ENCODE measurements at regions not wholly inside any gene's neighbourhood (a gene's known extent, or its start where the extent isn't known, plus 50 kb on each side); places are given as distances from the start of the nearest gene placed in this dataset.

DNA sequence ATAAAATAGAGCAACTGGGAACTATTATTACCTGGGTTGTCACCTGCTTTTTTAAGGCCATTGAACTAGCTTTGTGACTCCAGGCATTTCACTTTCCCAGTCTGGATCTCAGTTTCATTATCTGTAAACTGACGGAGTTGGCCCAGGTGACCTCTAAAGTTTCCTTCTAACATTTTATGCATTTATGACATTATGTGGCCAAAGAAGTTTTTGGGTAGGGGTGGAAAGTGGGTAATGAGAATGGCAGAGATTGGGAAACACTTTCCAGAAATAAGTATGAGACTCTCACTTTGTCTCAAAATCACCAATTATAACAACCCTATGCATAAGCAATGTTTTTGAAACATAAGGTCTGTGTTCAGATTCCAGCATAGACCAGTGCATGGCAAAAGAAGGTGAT, 99.1 kb upstream of the ARHGEF3 start:
- no peak for ATAC-seq
- H4K20me1 ChIP-seq (ENCODE audit: insufficient read depth): no peaks in the 10 kb centered on the region
- no peak overlapping the region for H2AFZ ChIP-seq (ENCODE audit: low read depth, low read length, poor library complexity, severe bottlenecking)
- TF ChIP-seq, protein P1, sequence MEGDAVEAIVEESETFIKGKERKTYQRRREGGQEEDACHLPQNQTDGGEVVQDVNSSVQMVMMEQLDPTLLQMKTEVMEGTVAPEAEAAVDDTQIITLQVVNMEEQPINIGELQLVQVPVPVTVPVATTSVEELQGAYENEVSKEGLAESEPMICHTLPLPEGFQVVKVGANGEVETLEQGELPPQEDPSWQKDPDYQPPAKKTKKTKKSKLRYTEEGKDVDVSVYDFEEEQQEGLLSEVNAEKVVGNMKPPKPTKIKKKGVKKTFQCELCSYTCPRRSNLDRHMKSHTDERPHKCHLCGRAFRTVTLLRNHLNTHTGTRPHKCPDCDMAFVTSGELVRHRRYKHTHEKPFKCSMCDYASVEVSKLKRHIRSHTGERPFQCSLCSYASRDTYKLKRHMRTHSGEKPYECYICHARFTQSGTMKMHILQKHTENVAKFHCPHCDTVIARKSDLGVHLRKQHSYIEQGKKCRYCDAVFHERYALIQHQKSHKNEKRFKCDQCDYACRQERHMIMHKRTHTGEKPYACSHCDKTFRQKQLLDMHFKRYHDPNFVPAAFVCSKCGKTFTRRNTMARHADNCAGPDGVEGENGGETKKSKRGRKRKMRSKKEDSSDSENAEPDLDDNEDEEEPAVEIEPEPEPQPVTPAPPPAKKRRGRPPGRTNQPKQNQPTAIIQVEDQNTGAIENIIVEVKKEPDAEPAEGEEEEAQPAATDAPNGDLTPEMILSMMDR (IDR thresholded peaks at IDR 0.05 in 2 of 3, conservative IDR thresholded peaks at IDR 0.05 in 1 of 3; ENCODE audit: borderline replicate concordance in 1 of 3, insufficient read depth in 1 of 3, low read depth in 2 of 3, low read length in 2 of 3): no peak
- no peak for TF ChIP-seq ZFX (IDR thresholded peaks at IDR 0.05)
- H3K79me2 ChIP-seq (ENCODE audit: insufficient read depth, low read length): no peaks in the 10 kb centered on the region
- H3K9me2 ChIP-seq (ENCODE audit: insufficient read depth): no peaks in the 10 kb centered on the region
- H3K9me3 ChIP-seq (ENCODE audit: control insufficient read depth in 1 of 2, insufficient read depth in 1 of 2, low read depth in 1 of 2, low read length in 2 of 2): no peaks in the 10 kb centered on the region
- no peak overlapping the region for H3K9ac ChIP-seq (ENCODE audit: low read length)
- no peak for DNase-seq (ENCODE audit: low read depth, low spot score)
- H3K4me1 ChIP-seq (ENCODE audit: control insufficient read depth in 1 of 2, insufficient read depth in 2 of 2, low read length in 2 of 2): peaks cover 4 to 5% of the 10 kb centered on the region in 2 experiments; a peak in 2 of 4 replicates
- POLR2A ChIA-PET: no interaction called here
- no TSS peak for BruUV-seq (replicated peaks)
- H3K36me3 ChIP-seq (ENCODE audit: control insufficient read depth in 1 of 2, insufficient read depth in 2 of 2, low read length in 2 of 2): no peaks in the 10 kb centered on the region
- no peak overlapping the region for H3K27ac ChIP-seq (ENCODE audit: low read depth, low read length)
- H3K27me3 ChIP-seq (ENCODE audit: insufficient read depth, low read length): no peaks in the 10 kb centered on the region
- H3K4me2 ChIP-seq (ENCODE audit: low read length): no peak overlapping the region
- intact Hi-C loops (cut with micrococcal nuclease): no loop called here
- CTCF ChIA-PET: no interaction called here
- RAD21 ChIA-PET (ENCODE audit: low non-redundant PET in 1 of 2, low total read pairs in 2 of 2, uncharacterized antibody in 2 of 2, unreplicated experiment in 2 of 2): no interaction called here
- no peak overlapping the region for H3K4me3 ChIP-seq (replicated peaks in 1 of 2; ENCODE audit: low read depth in 1 of 2, low read length in 2 of 2)

DNA sequence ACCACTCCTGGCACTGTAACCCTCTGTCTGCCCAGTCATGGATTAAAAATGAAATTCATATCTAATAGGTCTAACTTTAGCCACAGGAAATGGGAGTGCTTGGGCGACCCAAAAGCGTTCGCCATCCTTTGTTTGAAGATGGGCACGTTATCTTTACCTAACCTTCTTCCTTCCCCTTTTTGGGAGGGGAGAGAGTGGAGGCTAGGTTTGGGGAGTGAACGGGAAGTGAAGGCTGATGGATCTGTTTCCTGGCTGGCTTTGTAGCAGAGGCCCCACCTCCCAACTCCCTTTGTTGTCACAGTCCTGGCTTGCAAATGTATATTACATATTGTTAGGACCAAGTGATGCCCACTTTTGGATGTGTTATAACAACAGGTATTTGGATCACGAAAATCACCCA, 98.1 kb upstream of the ARHGEF3 start:
- ChIA-PET RAD21 (ENCODE audit: low non-redundant PET in 1 of 2, low total read pairs in 2 of 2, uncharacterized antibody in 2 of 2, unreplicated experiment in 2 of 2) (no interaction called here), POLR2A (no interaction called here), CTCF (no interaction called here)
- Histone ChIP-seq H3K9me3 (ENCODE audit: control insufficient read depth in 1 of 2, insufficient read depth in 1 of 2, low read depth in 1 of 2, low read length in 2 of 2) (no peaks in the 10 kb centered on the region), H3K27me3 (ENCODE audit: insufficient read depth, low read length) (no peaks in the 10 kb centered on the region), H3K9ac (ENCODE audit: low read length) (no peak overlapping the region), H3K4me2 (ENCODE audit: low read length) (no peak overlapping the region), H3K79me2 (ENCODE audit: insufficient read depth, low read length) (no peaks in the 10 kb centered on the region), H3K4me3 (replicated peaks in 1 of 2; ENCODE audit: low read depth in 1 of 2, low read length in 2 of 2) (no peak overlapping the region), H3K36me3 (ENCODE audit: control insufficient read depth in 1 of 2, insufficient read depth in 2 of 2, low read length in 2 of 2) (no peaks in the 10 kb centered on the region), H3K27ac (ENCODE audit: low read depth, low read length) (no peak overlapping the region), H3K4me1 (ENCODE audit: control insufficient read depth in 1 of 2, insufficient read depth in 2 of 2, low read length in 2 of 2) (peaks cover under 1% of the 10 kb centered on the region in 2 experiments; a peak in 2 of 4 replicates), H3K9me2 (ENCODE audit: insufficient read depth) (no peaks in the 10 kb centered on the region), H2AFZ (ENCODE audit: low read depth, low read length, poor library complexity, severe bottlenecking) (no peak overlapping the region), H4K20me1 (ENCODE audit: insufficient read depth) (no peaks in the 10 kb centered on the region)
- BruUV-seq (replicated peaks): no TSS peak
- TF ChIP-seq, protein P2, sequence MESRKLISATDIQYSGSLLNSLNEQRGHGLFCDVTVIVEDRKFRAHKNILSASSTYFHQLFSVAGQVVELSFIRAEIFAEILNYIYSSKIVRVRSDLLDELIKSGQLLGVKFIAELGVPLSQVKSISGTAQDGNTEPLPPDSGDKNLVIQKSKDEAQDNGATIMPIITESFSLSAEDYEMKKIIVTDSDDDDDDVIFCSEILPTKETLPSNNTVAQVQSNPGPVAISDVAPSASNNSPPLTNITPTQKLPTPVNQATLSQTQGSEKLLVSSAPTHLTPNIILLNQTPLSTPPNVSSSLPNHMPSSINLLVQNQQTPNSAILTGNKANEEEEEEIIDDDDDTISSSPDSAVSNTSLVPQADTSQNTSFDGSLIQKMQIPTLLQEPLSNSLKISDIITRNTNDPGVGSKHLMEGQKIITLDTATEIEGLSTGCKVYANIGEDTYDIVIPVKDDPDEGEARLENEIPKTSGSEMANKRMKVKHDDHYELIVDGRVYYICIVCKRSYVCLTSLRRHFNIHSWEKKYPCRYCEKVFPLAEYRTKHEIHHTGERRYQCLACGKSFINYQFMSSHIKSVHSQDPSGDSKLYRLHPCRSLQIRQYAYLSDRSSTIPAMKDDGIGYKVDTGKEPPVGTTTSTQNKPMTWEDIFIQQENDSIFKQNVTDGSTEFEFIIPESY (IDR thresholded peaks at IDR 0.05; ENCODE audit: extremely low read depth, insufficient replicate concordance, low read length): no peak
- no peak for TF ChIP-seq SIN3A (IDR thresholded peaks at IDR 0.05; ENCODE audit: low read depth)
- DNase-seq (ENCODE audit: low read depth, low spot score): no peak
- intact Hi-C loops (cut with micrococcal nuclease): no loop called here
- no peak for ATAC-seq

Data from HCT116 (cell line).